ENCODE measurements at regions not wholly inside any gene's neighbourhood (a gene's known extent, or its start where the extent isn't known, plus 50 kb on each side); places are given as distances from the start of the nearest gene placed in this dataset.

DNA sequence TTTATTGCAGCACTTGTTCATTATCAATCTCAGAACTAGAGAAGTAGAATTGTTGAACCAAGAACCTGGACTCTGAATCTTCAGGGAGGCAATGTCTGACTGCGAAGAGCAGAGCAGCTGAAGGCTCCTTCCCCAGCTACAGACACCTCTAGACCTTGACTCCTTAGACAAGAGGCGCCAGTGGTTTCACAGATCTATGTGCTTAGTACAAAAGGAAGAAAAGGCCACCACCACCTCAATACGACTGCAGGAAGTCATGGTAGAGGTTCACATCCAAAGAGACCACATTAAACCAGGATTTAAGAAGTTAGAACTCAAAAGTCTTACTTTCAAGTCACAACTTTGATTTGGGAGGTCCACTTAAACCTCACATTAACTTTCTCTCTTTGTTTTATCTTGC lies 158.1 kb upstream of the VRK2 start:
- H3K27ac ChIP-seq, result no peak overlapping the region
- no peak overlapping the region for H3K4me3 ChIP-seq
- no peaks in the 10 kb centered on the region for H3K9me3 ChIP-seq (ENCODE audit: low read depth, low read length)
- no peak overlapping the region for H3K9ac ChIP-seq (ENCODE audit: insufficient read length)
- no peak for DNase-seq (ENCODE audit: low read depth, low spot score)
- no peak for TF ChIP-seq POLR2AphosphoS5 (IDR thresholded peaks at IDR 0.05; ENCODE audit: borderline replicate concordance, low read depth, low read length)
- no peak for TF ChIP-seq FOXP2 (optimal IDR thresholded peaks at IDR 0.05; ENCODE audit: control extremely low read depth, extremely low read length, insufficient read depth)
- TF ChIP-seq EZH2 (IDR thresholded peaks at IDR 0.05), result no peak
- no peaks in the 10 kb centered on the region for H3K36me3 ChIP-seq (ENCODE audit: insufficient read depth, low read length)

DNA sequence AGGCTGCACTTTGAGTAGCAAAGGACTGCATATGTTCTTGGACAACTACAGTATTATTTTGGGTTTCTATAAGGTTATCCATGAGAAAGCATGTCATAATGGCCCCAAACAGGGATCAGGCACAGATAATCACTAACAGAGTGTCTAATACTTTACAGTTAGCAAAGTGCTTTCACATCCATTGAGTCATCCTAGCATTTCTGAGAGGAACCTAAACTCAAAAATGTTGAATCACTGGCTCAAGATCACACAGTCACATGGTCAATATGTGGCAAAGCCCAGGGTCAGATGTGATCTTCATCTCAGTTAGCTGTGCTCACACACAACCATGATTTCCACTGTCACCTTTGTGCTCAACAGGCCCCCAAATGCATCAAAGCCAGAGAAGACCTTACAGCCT lies 156.1 kb upstream of the VRK2 start:
- no peak for DNase-seq (ENCODE audit: low read depth, low spot score)

DNA sequence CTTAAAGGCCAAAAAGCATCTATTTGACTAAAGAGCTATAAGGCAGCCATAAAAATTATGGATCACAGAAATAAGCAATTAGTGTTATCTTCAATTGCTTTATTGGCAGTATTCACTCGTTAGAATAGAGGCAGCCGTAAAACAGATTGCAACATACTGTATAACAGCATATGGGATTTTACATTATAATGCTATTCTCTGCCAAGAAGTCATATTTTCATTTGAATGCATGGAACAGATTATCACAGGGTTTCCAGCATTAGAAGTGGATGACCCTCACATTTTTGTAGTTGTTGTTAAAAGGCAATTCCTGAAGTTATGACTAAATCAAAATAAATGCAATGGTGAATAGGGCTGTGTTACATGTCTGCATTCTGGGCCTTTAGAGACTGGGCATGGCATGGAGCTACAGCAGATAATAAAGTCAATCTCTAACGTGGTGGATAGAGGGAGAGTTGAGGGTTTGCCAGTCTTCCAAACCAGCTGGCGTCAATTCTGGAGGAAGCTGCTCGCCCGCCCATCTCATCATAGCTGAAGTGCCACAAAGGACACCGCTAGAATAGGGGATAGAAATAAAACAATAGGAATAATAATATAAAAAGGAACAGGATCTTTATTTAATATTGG lies 155.4 kb upstream of the VRK2 start:
- Histone ChIP-seq H3K36me3 (ENCODE audit: insufficient read depth, low read length) (no peaks in the 10 kb centered on the region), H3K27ac (no peak overlapping the region), H3K4me3 (no peak overlapping the region), H3K9me3 (ENCODE audit: low read depth, low read length) (no peaks in the 10 kb centered on the region), H3K9ac (ENCODE audit: insufficient read length) (no peak overlapping the region)
- TF ChIP-seq EZH2 (IDR thresholded peaks at IDR 0.05), result no peak
- no peak for TF ChIP-seq FOXP2 (optimal IDR thresholded peaks at IDR 0.05; ENCODE audit: control extremely low read depth, extremely low read length, insufficient read depth)
- DNase-seq (ENCODE audit: low read depth, low spot score), result no peak

More for the DNA sequence above, 156.1 kb upstream of the VRK2 start:
- TF ChIP-seq EZH2 (IDR thresholded peaks at IDR 0.05), result no peak
- no peak for TF ChIP-seq POLR2AphosphoS5 (IDR thresholded peaks at IDR 0.05; ENCODE audit: borderline replicate concordance, low read depth, low read length)
- TF ChIP-seq FOXP2 (optimal IDR thresholded peaks at IDR 0.05; ENCODE audit: control extremely low read depth, extremely low read length, insufficient read depth), result no peak
- Histone ChIP-seq H3K9me3 (ENCODE audit: low read depth, low read length) (no peaks in the 10 kb centered on the region), H3K4me3 (no peak overlapping the region), H3K9ac (ENCODE audit: insufficient read length) (no peak overlapping the region), H3K36me3 (ENCODE audit: insufficient read depth, low read length) (no peaks in the 10 kb centered on the region), H3K27ac (no peak overlapping the region)

DNA sequence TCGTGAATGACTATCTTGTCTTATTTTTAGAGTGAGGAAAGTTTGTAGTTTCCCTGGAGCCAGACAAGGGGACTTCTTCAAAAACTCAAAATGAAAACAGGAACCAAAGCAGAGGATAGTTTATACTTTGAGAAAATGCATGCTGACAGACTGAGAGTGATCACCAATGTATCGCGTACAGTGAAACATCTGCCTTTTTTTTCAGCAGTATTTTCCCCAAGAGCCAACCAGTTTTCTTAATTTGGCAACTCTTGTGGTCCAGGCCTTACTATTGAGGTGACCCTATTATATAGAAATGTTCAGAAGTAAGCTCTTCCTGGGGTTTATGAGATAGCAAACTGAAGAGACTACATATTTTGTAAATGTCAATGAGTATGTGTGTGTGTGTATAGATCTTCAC lies 153.7 kb upstream of the VRK2 start:
- TF ChIP-seq FOXP2 (optimal IDR thresholded peaks at IDR 0.05; ENCODE audit: control extremely low read depth, extremely low read length, insufficient read depth) (no peak), POLR2AphosphoS5 (IDR thresholded peaks at IDR 0.05; ENCODE audit: borderline replicate concordance, low read depth, low read length) (no peak), EZH2 (IDR thresholded peaks at IDR 0.05) (no peak)
- Histone ChIP-seq H3K4me3 (no peak overlapping the region), H3K9ac (ENCODE audit: insufficient read length) (peak overlapping the region; percentile 4), H3K27ac (peak overlapping the region; percentile 67), H3K9me3 (ENCODE audit: low read depth, low read length) (no peaks in the 10 kb centered on the region), H3K36me3 (ENCODE audit: insufficient read depth, low read length) (no peaks in the 10 kb centered on the region)
- DNase-seq (ENCODE audit: low read depth, low spot score), result no peak

DNA sequence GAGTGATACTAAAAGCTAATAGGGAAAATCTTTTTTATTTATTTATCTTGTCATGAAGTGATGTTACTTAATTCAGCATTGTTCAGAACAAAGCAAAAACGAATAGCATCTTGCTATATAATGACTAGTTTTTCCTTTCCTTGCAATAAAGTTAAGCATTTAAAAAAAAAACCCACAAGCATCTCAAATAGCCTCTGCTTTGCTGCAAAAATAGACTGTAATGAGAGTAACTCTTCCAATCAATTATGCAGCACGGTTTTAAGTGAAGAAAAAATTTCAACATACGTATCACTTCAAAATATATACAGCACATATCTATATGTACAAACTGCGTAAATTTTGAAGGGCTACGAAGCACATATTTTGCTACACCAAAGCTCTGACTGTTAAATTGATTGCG lies 153.3 kb upstream of the VRK2 start:
- Histone ChIP-seq H3K36me3 (ENCODE audit: insufficient read depth, low read length) (no peaks in the 10 kb centered on the region), H3K9ac (ENCODE audit: insufficient read length) (no peak overlapping the region), H3K4me3 (no peak overlapping the region), H3K9me3 (ENCODE audit: low read depth, low read length) (no peaks in the 10 kb centered on the region), H3K27ac (0 out of 2 replicates have a peak overlapping the region, but pooled peaks have one; percentile 67)
- TF ChIP-seq POLR2AphosphoS5 (IDR thresholded peaks at IDR 0.05; ENCODE audit: borderline replicate concordance, low read depth, low read length) (no peak), FOXP2 (optimal IDR thresholded peaks at IDR 0.05; ENCODE audit: control extremely low read depth, extremely low read length, insufficient read depth) (no peak), EZH2 (IDR thresholded peaks at IDR 0.05) (no peak)
- no peak for DNase-seq (ENCODE audit: low read depth, low spot score)

DNA sequence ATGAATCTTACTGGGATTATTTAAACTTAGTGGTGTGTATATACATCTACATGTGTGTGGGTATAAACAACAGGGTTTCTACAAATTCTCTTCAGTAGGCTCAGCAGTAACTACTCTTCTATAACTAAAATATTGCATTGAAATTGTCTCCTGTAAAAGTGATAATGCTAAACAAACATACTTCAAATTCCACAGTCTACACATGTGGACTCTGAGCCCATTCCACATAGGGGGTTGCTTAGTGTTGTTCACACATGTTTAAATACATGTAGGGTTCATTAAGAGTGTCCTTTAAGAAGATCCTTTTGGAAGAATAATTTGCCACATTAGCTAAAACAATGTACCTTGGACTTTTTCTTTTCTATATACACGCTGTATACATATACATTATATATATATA lies 152.8 kb upstream of the VRK2 start:
- Histone ChIP-seq H3K27ac (0 out of 2 replicates have a peak overlapping the region, but pooled peaks have one; percentile 54), H3K4me3 (no peak overlapping the region), H3K9me3 (ENCODE audit: low read depth, low read length) (no peaks in the 10 kb centered on the region), H3K36me3 (ENCODE audit: insufficient read depth, low read length) (no peaks in the 10 kb centered on the region), H3K9ac (ENCODE audit: insufficient read length) (no peak overlapping the region)
- TF ChIP-seq POLR2AphosphoS5 (IDR thresholded peaks at IDR 0.05; ENCODE audit: borderline replicate concordance, low read depth, low read length), result no peak
- no peak for DNase-seq (ENCODE audit: low read depth, low spot score)

DNA sequence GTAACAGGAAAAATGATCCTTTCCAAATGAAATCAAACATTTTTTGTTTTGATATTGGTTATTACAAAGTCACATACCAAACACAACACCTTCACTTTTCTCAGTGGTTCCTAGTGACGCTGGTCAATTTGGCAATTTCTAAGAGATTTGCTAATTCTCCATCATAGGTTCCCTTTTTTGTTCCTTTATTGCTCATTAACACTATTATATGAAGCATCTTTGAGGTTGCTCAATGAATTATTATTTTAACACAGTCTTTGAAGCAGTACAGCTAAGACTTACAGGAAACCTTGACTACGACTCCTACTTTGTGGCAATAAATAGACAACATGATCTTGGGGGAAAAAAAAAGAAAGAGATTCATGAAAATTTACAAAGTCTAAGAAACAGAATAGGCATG lies 152.2 kb upstream of the VRK2 start:
- Histone ChIP-seq H3K4me3 (no peak overlapping the region), H3K36me3 (ENCODE audit: insufficient read depth, low read length) (no peaks in the 10 kb centered on the region), H3K9me3 (ENCODE audit: low read depth, low read length) (no peaks in the 10 kb centered on the region), H3K9ac (ENCODE audit: insufficient read length) (no peak overlapping the region), H3K27ac (no peak overlapping the region)
- DNase-seq (ENCODE audit: low read depth, low spot score), result no peak
- TF ChIP-seq FOXP2 (optimal IDR thresholded peaks at IDR 0.05; ENCODE audit: control extremely low read depth, extremely low read length, insufficient read depth) (no peak), EZH2 (IDR thresholded peaks at IDR 0.05) (no peak), POLR2AphosphoS5 (IDR thresholded peaks at IDR 0.05; ENCODE audit: borderline replicate concordance, low read depth, low read length) (no peak)

DNA sequence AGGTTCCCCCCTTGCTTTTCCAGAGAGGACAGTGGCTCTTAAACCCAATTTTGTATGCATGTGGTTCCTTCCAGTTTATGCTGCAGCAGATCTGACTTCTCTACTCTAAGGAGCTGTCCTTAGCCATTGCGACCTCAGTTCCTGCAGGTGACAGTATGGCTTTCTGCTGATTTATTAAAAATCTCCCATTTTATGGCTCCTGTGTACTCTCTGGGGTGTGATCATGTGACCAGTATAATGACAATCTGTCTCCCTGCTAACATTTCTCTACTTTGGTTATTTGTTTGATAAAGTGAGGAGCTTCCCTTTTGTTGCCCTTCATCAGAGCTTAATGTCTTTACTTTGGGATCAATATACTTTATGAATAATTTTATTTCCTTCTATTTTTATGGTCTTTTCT lies 148.7 kb upstream of the VRK2 start:
- Histone ChIP-seq H3K36me3 (ENCODE audit: insufficient read depth, low read length) (no peaks in the 10 kb centered on the region), H3K27ac (no peak overlapping the region), H3K4me3 (no peak overlapping the region), H3K9me3 (ENCODE audit: low read depth, low read length) (no peaks in the 10 kb centered on the region), H3K9ac (ENCODE audit: insufficient read length) (no peak overlapping the region)
- no peak for TF ChIP-seq POLR2AphosphoS5 (IDR thresholded peaks at IDR 0.05; ENCODE audit: borderline replicate concordance, low read depth, low read length)
- TF ChIP-seq EZH2 (IDR thresholded peaks at IDR 0.05), result no peak
- TF ChIP-seq FOXP2 (optimal IDR thresholded peaks at IDR 0.05; ENCODE audit: control extremely low read depth, extremely low read length, insufficient read depth), result no peak
- DNase-seq (ENCODE audit: low read depth, low spot score), result no peak

DNA sequence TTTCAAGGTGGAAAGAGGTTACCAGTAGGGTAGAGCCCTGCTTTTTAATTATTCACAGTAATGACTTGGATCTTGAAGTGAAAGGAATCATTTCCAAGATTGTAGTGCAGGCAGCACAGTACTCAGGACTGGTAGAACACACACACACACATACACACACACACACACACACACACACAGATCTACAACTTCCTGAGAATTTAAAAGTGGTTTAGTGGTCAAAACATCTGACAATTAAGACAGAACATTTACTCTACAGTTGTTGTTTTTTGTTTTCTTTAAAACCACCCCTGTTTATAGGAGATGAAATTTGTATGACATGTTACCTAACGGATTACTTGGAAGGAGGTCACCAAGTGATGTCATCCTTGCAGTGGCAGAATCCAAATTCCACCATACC lies 146.7 kb upstream of the VRK2 start:
- Histone ChIP-seq H3K9ac (ENCODE audit: insufficient read length) (no peak overlapping the region), H3K36me3 (ENCODE audit: insufficient read depth, low read length) (no peaks in the 10 kb centered on the region), H3K9me3 (ENCODE audit: low read depth, low read length) (no peaks in the 10 kb centered on the region), H3K4me3 (no peak overlapping the region), H3K27ac (no peak overlapping the region)
- TF ChIP-seq FOXP2 (optimal IDR thresholded peaks at IDR 0.05; ENCODE audit: control extremely low read depth, extremely low read length, insufficient read depth) (no peak), EZH2 (IDR thresholded peaks at IDR 0.05) (no peak), POLR2AphosphoS5 (IDR thresholded peaks at IDR 0.05; ENCODE audit: borderline replicate concordance, low read depth, low read length) (no peak)
- DNase-seq (ENCODE audit: low read depth, low spot score), result no peak
